ENCODE measurements at regions not wholly inside any gene's neighbourhood (a gene's known extent, or its start where the extent isn't known, plus 50 kb on each side); places are given as distances from the start of the nearest gene placed in this dataset.
"Not testable (repeated sequence)": the region's sequence is repeated elsewhere in the genome, so short reads cannot be mapped to it uniquely, and the experiment has no call there.

- DNase-seq: no peak
Observed at GRCh38 chr1:30525971-30526651, 197.3 kb downstream of the MATN1 start.

- no peak for DNase-seq
Observed at GRCh38 chr1:30525631-30525970, 197.8 kb downstream of the MATN1 start.

GRCh38 chr1:30524840-30525617 is 198.4 kb downstream of the MATN1 start:
- DNase-seq: no peak

GRCh38 chr1:30524025-30524555 is 199.3 kb downstream of the MATN1 start:
- not testable (repeated sequence) for DNase-seq

GRCh38 chr1:30523055-30524020 is 200.0 kb downstream of the MATN1 start:
- no peak for DNase-seq

GRCh38 chr1:30522031-30523004 is 201.1 kb downstream of the MATN1 start:
- no peak for DNase-seq

GRCh38 chr1:30521261-30521865 is 202.0 kb downstream of the MATN1 start:
- DNase-seq: no peak

- no peak for DNase-seq
Observed at GRCh38 chr1:30520476-30520875, 202.9 kb downstream of the MATN1 start.

GRCh38 chr1:30519201-30519763 is 204.1 kb downstream of the MATN1 start:
- no peak for DNase-seq

GRCh38 chr1:30518696-30519095 is 204.7 kb downstream of the MATN1 start:
- DNase-seq: no peak

- DNase-seq: no peak
Observed at GRCh38 chr1:30518186-30518585, 205.2 kb downstream of the MATN1 start.

GRCh38 chr1:30517666-30518065 is 205.7 kb downstream of the MATN1 start:
- DNase-seq: not testable (repeated sequence)

- not testable (repeated sequence) for DNase-seq
Observed at GRCh38 chr1:30517241-30517640, 206.1 kb downstream of the MATN1 start.

- no peak for DNase-seq
Observed at GRCh38 chr1:30516485-30516858, 206.9 kb downstream of the MATN1 start.

GRCh38 chr1:30515755-30516484 is 207.5 kb downstream of the MATN1 start:
- DNase-seq: no peak

- DNase-seq: no peak
Observed at GRCh38 chr1:30514945-30515344, 208.4 kb downstream of the MATN1 start.

GRCh38 chr1:30514137-30514654 is 209.2 kb downstream of the MATN1 start:
- no peak for DNase-seq

- DNase-seq: no peak
Observed at GRCh38 chr1:30513396-30514136, 209.8 kb downstream of the MATN1 start.

- no peak for DNase-seq
Observed at GRCh38 chr1:30512914-30513265, 210.5 kb downstream of the MATN1 start.

Data from NCI-H1694 (cell line).